Stimulated activated CD8-positive, alpha-beta memory T cell treated with anti-CD3 and anti-CD28 coated beads, Interleukin-7, amount 100 ng/mL, for 48 hours (primary cell): ENCODE measurements at regions not wholly inside any gene's neighbourhood (a gene's known extent, or its start where the extent isn't known, plus 50 kb on each side); places are given as distances from the start of the nearest gene placed in this dataset.

Experiments
- DNase-seq, 2 donors: peaks; one replicate each; pipeline ENCODE4 v3.0.0-alpha.2; 2020; ENCODE audit warnings: low read depth in 1 of 2; ENCODE audit errors: extremely low read depth in 1 of 2

DNA sequence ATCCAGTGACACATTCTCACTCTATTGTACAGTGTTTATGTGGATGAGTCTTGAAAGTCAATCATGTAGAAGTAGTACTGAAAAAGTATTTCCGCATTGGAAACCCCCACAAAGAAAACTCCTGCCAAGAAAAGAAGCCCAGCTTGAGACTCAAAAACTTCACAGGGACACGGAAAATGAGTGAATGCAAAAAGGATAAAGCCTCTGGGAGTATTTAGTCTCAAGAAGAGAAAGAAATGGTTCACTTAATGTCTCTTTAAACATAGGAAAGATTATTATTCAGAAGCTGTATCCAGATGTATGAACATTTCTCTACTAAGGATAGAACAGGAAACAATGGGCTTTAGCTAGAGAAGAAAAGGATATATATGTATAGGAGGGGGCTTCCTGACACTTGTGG, 304.5 kb downstream of the BARHL2 start:
- no peak for DNase-seq

DNA sequence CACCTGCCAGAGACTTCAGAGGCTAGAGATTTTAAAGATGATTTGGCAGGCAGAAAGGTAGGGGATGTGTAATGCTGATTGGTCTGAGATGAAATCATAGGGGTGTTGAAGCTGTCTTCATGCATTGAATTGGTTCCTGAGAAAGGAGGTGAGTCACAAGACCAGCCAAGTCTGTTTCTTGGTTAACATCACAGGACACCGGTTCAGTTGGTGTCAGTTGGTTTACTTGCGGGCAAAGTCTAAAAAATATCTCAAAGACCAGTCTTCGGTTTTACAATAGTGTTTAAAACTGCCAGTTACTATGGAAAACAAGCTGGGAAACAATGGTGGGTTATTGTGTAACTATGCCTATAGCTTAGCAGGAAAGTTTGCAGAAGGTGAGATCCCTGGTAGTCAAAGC, 305.9 kb downstream of the BARHL2 start:
- no peak for DNase-seq

DNA sequence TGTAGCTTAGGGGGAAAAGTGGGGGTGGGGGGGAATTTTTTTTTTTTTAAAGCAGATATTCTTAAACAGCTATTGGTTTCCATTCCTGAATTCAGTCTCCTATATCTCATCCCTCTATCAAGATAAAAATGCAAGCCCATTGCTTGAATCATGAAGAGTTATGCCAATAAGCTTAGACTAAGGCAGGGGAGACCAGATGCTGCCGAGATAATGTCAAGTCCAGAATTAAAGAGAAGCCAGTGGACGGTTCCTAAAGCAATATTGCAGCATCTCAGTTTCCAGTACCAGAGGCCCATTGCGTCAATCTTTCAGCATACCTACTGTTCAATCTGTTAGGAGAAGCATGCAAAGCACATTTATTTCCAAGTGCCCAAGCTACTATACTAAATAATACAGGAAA, 309.4 kb downstream of the BARHL2 start:
- DNase-seq = no peak

DNA sequence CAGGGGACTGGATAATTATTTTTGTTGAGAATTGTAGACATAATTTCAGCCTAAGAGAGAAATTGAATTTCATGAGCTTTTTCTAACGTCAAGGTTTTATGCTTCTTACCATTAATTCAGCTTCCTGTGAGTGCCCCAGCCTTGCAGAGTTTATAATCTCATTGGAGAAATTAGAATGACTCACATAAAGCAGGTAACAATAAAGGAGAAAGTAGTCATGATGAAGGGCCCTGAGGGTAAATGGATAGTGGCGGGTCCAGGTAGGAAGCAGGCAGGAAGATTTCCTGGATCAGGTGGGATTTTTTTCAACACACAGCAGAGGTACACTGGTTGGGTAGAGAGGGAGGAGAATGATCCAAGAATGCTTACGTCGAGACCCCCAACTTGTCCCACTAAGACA, 311.4 kb downstream of the BARHL2 start:
- no peak for DNase-seq

DNA sequence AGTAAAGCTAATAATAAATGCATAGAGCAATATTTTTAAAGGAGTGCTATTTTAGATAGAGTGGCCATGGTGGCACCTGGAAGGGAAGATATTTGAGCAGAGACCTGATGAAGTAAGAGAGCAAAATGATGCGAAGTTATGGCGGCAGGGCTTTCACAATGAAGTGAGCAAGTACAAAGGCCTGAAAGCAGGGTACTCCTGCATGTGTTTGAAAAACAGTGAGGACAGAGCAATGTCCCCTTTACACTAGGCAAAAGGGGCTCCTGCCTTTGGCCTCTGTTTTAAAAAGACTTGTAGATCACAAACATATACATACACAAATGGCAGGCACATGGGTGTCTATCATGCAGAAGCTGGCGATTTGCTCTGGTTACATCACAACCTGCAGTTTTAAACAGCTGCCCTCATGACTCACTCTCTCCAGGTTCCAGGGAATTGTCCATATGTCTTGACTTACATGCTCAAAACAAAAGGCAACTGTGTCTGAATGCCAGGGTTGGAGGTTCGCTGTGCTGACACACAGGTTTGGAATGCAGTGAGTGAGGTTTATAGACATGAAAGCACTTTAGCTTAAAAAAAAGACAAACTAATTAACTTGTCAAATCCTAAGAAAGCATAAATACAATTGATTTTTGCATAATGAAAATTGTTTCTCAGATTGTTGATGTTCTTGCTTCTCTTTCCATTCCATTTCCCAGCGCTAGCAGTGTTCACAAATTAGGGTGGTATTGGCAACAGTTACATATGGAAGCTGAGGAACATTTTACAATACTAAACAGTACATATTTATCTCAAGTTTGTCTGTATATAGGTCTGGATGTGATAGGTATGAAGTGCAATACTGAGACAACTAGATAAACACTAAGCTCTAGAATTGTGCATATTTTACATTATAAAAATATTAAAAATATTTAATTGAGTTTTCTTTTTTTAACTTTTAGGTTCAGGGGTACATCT, 313.9 kb downstream of the BARHL2 start:
- no peak for DNase-seq

DNA sequence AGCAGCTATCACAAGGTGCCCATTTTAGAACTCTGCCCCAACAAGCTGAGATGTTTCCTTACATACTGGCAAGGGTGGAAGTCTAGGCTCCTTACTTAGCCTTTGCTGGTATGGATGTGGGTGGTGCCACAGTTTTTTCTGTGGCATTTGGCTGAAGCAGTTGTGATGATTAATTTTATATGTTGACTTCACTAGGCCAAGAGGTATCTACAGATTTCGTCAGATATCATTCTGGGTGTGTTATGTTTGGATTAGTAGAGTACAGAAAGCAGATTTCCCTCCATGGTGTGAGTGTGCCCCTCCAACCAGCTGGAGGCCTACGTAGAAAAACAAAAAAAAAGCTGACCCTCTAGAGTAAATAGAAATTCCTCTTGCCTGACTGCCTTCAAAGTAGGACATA, 317.0 kb downstream of the BARHL2 start:
- no peak for DNase-seq

DNA sequence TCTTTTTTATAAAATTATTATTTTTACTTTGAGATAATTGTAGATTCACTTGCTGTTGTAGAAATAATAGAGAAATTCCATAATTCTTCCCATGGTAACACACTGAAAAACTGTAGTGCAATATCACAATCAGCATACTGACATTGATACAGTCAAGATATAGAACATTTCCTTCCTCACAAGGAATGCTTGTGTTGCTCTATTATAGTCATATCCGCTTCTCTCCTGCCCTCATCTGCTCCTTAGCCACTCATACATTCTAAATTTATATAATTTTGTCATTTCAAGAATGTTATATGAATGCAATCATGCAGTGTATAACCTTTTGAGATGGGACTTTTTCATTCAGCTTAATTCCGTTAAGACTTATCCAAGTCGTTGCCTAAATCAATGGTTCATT, 320.2 kb downstream of the BARHL2 start:
- no peak for DNase-seq

DNA sequence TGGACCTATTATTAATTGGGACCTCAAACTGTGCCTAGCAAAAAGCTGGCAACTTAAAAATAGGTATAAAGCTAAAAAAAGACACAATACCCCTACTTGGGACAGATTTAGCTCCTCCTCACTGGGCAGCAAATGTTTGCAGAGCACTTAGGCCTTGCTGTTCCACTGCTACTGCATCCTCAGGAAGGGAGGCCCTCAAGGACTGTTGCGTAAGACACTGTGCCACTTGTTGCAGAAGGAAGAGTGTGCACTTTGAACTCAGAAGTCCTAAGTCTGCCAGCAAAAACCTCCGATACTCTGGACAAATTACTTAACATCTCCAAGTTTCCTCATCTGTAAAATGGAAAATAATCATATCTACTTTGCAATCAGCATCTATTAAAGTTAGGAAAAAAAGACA, 322.9 kb downstream of the BARHL2 start:
- DNase-seq = no peak

DNA sequence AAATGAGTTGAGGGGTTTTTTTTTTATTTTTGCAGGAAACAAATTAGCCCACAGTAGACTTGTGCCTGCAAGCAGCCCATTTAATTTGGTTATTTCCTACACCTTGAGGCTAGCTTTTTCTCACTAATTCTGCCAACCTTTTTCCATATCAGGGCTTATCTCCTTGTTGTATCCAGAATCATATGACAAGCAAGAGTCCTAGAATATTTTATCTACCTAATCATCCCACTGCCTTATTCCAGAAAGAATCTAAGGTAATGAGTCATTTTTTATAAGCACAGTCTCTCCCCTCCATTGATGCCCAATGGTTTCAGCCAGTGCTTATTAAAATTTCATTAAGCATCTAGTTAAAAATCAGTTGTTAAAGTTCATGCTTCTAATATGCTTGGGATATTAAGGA, 324.1 kb downstream of the BARHL2 start:
- DNase-seq = no peak

DNA sequence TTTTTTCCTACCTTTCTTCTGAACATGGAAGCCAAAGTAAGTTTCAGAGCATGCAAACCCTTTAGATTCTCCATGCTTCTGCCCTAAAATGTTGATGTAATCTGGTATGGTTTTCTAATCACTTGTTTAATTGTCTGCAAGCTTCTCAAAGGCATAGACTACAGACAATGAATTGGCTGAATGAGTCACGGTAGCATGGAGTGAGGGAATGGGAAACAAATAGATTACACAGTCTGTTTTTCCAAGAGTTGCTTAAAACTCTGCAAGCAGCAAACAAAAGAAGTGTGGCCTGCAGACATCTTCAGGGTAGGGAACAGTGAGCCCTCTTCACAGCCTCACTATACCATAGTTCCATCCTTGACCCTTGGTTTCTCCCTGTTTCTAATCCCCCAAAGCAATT, 326.0 kb downstream of the BARHL2 start:
- DNase-seq = no peak

DNA sequence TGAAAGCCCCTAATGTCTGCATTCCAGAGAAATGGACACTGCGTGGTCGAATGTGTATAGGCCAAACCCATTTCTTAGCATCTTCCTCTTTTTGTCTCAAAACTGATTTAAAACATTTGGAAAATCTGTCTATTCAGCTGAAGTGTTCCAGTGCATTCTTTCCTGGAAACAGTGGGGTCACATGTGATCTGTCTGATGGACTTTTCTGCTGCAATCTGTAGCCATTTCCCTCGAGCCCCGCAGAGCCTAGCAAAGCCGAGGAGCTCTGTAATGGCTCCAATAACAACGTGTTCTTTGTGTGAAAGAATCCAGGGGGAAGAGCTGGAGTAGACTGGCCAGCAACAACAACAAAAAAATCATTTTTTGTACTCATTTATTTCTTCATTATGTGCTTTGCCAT, 329.3 kb downstream of the BARHL2 start:
- DNase-seq = no peak

DNA sequence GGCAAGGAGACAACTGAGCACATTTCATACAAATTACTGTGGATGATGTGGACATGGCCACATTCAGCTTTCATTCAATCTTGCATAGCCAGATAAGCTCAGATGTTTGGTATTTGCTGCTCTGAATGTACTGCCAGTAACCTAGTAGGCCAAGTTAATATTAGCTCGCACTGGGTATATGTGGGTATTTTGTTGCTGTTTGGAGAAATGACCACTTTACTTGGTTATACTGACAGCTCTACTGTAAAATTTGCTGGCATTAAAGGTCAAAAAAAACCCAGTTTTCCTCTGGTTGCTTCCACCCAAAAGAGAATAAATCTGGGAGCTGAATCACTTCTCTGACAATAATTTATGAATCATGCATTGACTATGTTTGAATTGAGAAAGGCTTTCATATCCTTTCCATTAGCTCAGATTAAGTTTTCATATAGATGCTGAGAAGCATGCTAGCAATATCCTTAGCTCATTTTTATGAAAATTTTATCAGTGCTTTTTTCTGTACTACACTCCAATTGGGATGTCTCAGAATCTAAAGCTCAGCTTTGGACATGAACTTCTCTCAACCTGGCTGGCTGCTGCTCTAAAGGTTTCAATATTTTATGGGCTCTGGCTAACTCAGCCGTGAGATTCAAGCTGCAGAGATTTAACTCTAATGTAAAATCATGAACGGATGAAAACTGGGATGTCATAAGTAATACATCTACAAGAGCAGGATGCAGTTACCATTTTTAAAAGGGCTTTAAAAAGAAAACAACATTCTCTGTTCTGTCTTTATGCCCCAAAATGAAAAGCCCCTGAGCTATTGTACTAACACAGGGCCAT, 330.0 kb downstream of the BARHL2 start:
- no peak for DNase-seq

DNA sequence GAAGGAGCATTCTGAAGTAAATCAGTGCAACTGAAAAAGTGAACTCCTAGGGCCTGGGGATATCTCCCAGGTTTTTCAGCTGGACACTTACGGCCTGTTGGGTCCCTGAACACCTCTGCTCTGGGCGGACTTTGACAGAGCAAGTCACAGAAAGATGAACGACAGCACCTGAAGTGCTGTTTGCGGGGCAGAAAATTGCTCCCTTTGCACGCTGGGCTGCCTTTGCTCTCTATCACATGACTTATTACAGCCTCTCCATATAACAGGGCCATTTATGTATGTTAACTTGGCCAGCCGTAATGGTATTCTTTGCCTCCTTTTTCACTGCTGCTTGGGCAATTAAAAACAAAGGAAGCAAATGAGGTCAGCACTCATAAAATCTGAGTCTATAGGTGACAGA, 332.9 kb downstream of the BARHL2 start:
- DNase-seq = no peak

DNA sequence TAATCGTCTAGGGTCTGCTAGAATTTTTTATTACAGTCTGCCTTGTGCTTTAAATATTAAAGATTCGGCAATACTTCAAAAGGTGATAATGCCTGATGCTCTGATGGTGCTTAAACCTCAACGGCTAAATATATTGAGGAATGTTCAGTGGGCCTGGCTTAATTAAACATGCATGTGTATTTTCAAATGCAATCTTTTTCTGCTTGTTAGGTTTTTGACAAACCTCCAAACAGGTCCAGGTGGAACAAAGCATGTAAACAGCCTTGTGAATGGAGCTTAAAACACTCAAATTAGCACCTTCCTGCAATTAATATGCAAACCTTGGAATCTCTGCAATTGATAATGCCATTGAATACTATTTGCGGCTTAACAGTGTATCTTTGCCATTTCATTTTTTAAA, 334.9 kb downstream of the BARHL2 start:
- no peak for DNase-seq

DNA sequence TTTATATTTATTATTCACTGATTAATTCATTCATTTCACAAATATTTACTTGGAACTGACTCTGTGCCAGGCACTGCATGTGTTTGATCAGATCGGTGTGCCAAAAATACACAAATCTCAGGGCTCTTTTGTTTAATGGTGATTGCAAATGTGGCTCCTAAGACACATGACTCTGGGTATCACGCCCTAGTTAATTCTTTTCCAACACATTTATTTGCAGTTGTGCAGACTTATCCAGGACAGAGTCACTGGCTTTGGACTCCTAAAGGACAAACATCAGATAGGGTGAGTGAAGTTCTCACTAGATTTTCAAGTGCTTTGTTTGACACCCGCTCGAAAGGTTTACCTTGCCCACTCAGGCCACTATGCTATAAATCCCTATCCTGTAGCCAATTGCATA, 335.5 kb downstream of the BARHL2 start:
- DNase-seq = no peak

DNA sequence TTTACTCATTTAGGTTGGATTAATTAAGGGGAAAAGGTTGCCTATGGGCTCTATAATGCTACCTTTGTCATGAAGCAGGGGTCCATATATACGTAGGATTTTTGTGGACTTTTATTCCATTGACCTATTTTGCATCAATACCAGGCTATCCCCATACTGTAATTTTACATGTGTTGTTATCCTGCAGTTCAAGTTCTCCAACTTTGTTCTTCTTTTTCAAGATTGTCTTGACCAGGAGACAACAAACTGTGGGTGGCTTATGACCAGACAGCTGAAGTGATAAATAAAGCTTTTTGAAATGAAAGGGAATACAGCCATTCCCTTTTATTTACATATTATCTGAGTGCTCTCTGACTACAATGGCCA, 345.7 kb downstream of the BARHL2 start:
- DNase-seq = no peak

DNA sequence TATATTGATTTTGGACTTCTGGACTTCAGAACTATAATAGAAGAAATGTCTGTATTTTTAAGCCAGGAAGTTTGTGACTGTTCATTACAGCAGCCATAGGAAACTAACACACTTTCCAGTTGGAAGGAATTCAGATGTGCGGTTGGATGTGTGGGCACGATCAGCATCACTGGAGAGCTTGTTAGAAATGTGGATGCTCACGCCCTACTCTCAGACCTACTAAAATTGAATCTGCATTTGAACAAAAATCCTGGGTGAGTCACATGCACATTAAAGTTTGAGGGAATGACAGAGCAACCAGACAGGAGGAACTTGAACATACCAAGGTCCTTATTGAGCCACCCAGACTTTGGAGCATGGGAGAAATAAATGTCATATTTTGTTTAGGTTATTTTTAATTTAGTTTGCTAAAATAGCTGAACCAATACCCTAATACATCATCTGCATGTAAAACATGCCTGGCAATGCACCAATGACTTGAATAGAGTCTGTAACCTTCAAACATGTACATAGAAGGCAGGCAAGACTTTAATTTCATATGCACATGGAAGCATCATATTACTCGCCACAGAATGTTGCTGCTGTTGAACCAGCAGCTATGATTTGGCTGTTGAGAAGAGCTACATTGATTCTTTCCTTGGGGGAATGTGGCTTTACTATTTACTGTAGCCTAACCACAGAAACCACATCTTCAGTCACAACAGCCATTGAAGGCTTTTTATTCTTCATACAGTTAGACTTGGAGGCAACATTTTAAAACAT, 346.2 kb downstream of the BARHL2 start:
- DNase-seq = no peak

DNA sequence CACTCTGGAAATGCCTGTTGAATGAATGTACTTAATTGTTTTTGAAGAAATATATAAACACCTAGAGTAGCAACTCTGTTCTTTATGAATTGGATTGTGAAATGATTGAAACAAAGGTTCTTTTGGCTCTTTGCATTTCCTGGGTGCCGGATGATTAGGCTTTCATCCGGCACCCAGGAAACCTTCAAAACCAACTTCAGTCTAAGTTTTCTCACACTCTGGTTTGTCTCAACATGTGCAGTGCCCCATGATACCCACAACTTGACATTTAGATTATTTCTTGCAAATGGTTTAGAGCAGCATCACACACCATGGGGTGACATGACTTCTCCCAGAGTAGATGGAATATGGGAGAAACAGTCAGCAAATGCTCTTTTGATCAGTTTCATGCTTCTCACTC, 354.9 kb downstream of the BARHL2 start:
- DNase-seq = no peak

DNA sequence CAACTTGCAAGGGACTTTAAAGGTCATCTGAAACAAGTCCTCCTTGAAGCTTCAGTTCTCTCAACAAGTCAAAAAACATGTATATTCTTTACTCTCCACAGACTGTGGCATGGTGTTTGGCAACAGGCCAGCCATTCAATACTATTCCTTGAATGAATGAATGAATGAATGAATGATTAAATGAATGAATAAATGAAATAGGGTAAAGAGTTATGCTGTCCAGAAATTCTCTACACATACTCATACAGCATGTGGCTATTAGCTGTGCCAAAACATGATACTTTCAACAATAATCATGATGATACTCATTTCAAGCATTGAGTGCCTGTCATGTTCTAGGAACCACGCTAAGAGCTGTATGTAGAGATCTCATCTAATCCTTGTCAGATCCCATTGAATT, 356.1 kb downstream of the BARHL2 start:
- DNase-seq = no peak

DNA sequence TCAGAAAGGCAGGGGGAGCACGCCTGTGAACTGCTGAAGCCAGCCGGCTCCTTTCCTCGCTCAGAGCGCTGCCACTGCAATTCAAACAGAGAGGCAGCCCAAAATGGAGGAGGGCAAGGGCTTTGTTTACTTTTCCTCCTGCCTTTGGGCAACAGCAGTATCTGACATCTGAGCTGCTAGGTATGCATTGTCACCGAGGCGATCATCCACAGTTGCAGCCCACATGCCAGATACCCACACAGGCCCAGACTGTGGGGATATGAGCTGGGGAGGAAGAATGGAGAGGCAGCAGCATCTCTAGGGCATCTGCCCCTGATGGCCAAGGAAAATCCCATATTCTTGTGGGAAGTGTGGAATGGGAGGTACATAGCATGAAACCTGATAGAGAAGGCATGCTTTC, 357.1 kb downstream of the BARHL2 start:
- DNase-seq = no peak

DNA sequence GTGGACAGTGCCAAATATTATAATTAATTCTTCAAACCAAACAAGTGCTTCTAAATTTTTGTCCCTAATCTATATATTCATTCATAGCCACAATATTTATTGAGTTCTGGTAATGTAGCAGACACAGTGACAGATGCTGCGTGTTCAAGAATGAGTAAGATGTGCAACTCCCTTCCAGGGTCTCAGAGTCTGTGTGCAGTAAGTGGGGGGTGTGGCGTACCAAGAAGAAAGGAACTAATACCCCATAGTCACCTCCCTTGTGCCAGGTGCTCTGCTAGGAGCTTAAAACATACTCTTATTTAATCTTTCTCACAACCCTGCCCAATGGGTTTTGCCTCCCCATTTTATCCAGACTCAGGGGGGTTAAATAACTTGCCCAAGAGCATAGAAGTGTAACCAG, 358.7 kb downstream of the BARHL2 start:
- no peak for DNase-seq
